SJCRH30 (cell line): ENCODE measurements at regions not wholly inside any gene's neighbourhood (a gene's known extent, or its start where the extent isn't known, plus 50 kb on each side); places are given as distances from the start of the nearest gene placed in this dataset.

Experiments
- DNase-seq, 2 experiments: peaks; one replicate each; pipeline ENCODE4 v3.0.0-alpha.2; 2015 to 2020
- H3K27ac ChIP-seq: fragments of 250-450 bp; sonication (Bioruptor Pico); 2 replicates; pipeline ENCODE4 v1.5.1; 2020; ENCODE audit warnings: mild to moderate bottlenecking, moderate library complexity
- H3K27me3 ChIP-seq: fragments of 250-450 bp; sonication (Bioruptor Pico); 2 replicates; pipeline ENCODE4 v1.5.1; 2020; ENCODE audit warnings: mild to moderate bottlenecking, moderate library complexity
- H3K36me3 ChIP-seq: fragments of 250-450 bp; sonication (Bioruptor Pico); 2 replicates; pipeline ENCODE4 v1.5.1; 2020; ENCODE audit warnings: mild to moderate bottlenecking, moderate library complexity
- H3K4me1 ChIP-seq: fragments of 250-450 bp; sonication (Bioruptor Pico); 2 replicates; pipeline ENCODE4 v1.5.1; 2020; ENCODE audit warnings: mild to moderate bottlenecking, moderate library complexity
- H3K4me3 ChIP-seq: fragments of 250-450 bp; sonication (Bioruptor Pico); 2 replicates; pipeline ENCODE4 v1.5.1; 2020; ENCODE audit warnings: mild to moderate bottlenecking, moderate library complexity
- H3K9me3 ChIP-seq: fragments of 250-450 bp; sonication (Bioruptor Pico); replicated peaks from 2 replicates; pipeline ENCODE4 v1.5.1; 2020; ENCODE audit warnings: mild to moderate bottlenecking, moderate library complexity

- no peak overlapping the region for H3K27ac ChIP-seq
- no peaks in the 10 kb centered on the region for H3K36me3 ChIP-seq
- H3K27me3 ChIP-seq = no peaks in the 10 kb centered on the region
- H3K9me3 ChIP-seq = no peaks in the 10 kb centered on the region; the same call in 1 of the 2 replicates
- H3K4me1 ChIP-seq = peaks cover 3% of the 10 kb centered on the region; the same call in 1 of the 2 replicates
- H3K4me3 ChIP-seq = no peak overlapping the region
- DNase-seq = no peak
These were observed 229.9 kb downstream of the MN1 start for GRCh38 chr22:27571463-27572277.

GRCh38 chr22:27572278-27572666 is 229.3 kb downstream of the MN1 start:
- Histone ChIP-seq H3K27me3 (no peaks in the 10 kb centered on the region), H3K27ac (no peak overlapping the region), H3K4me1 (peaks cover 3% of the 10 kb centered on the region; the same call in 1 of the 2 replicates), H3K36me3 (no peaks in the 10 kb centered on the region), H3K9me3 (no peaks in the 10 kb centered on the region; the same call in 1 of the 2 replicates), H3K4me3 (no peak overlapping the region)
- DNase-seq = no peak

- peaks cover 3% of the 10 kb centered on the region; the same call in 1 of the 2 replicates for H3K4me1 ChIP-seq
- peak overlapping the region; percentile 50 for H3K4me3 ChIP-seq
- peak in 1 of 2 experiments; percentile 41 for DNase-seq
- H3K27me3 ChIP-seq = no peaks in the 10 kb centered on the region
- no peaks in the 10 kb centered on the region; the same call in 1 of the 2 replicates for H3K9me3 ChIP-seq
- no peaks in the 10 kb centered on the region for H3K36me3 ChIP-seq
- H3K27ac ChIP-seq = no peak overlapping the region
These were observed 228.1 kb downstream of the MN1 start for GRCh38 chr22:27573280-27574001.

GRCh38 chr22:27574002-27574366 is 227.6 kb downstream of the MN1 start:
- Histone ChIP-seq H3K9me3 (no peaks in the 10 kb centered on the region; the same call in 1 of the 2 replicates), H3K27me3 (no peaks in the 10 kb centered on the region), H3K4me1 (peaks cover 3% of the 10 kb centered on the region; the same call in 1 of the 2 replicates), H3K27ac (no peak overlapping the region), H3K4me3 (no peak overlapping the region), H3K36me3 (no peaks in the 10 kb centered on the region)
- no peak for DNase-seq

- Histone ChIP-seq H3K27ac (no peak overlapping the region), H3K27me3 (no peaks in the 10 kb centered on the region), H3K4me3 (no peak overlapping the region), H3K4me1 (peaks cover 3% of the 10 kb centered on the region; the same call in 1 of the 2 replicates), H3K9me3 (no peaks in the 10 kb centered on the region; the same call in 1 of the 2 replicates), H3K36me3 (no peaks in the 10 kb centered on the region)
- DNase-seq = no peak
These were observed 226.9 kb downstream of the MN1 start for GRCh38 chr22:27574651-27575050.

- H3K4me1 ChIP-seq = peaks cover 3% of the 10 kb centered on the region; the same call in 1 of the 2 replicates
- no peaks in the 10 kb centered on the region for H3K36me3 ChIP-seq
- no peak for DNase-seq
- H3K4me3 ChIP-seq = no peak overlapping the region
- H3K27me3 ChIP-seq = no peaks in the 10 kb centered on the region
- no peak overlapping the region for H3K27ac ChIP-seq
- no peaks in the 10 kb centered on the region; the same call in 1 of the 2 replicates for H3K9me3 ChIP-seq
These were observed 226.2 kb downstream of the MN1 start for GRCh38 chr22:27575348-27575747.

GRCh38 chr22:27576413-27576812 is 225.1 kb downstream of the MN1 start:
- peaks cover 12% of the 10 kb centered on the region for H3K4me1 ChIP-seq
- H3K27me3 ChIP-seq = no peaks in the 10 kb centered on the region
- no peak for DNase-seq

GRCh38 chr22:27576815-27577573 is 224.6 kb downstream of the MN1 start:
- Histone ChIP-seq H3K9me3 (no peaks in the 10 kb centered on the region; the same call in 1 of the 2 replicates), H3K27ac (peak overlapping the region; percentile 17; the same call in 1 of the 2 replicates), H3K36me3 (no peaks in the 10 kb centered on the region), H3K4me1 (peaks cover 17% of the 10 kb centered on the region), H3K27me3 (no peaks in the 10 kb centered on the region), H3K4me3 (no peak overlapping the region)
- peak; percentile 31 to 48 for DNase-seq

More at GRCh38 chr22:27576413-27576812, 225.1 kb downstream of the MN1 start:
- no peaks in the 10 kb centered on the region; the same call in 1 of the 2 replicates for H3K9me3 ChIP-seq
- H3K36me3 ChIP-seq = no peaks in the 10 kb centered on the region
- H3K4me3 ChIP-seq = no peak overlapping the region
- no peak overlapping the region for H3K27ac ChIP-seq

GRCh38 chr22:27577574-27577969 is 224.0 kb downstream of the MN1 start:
- no peak for DNase-seq
- H3K4me3 ChIP-seq = no peak overlapping the region
- H3K36me3 ChIP-seq = no peaks in the 10 kb centered on the region
- H3K9me3 ChIP-seq = no peaks in the 10 kb centered on the region; the same call in 1 of the 2 replicates
- no peak overlapping the region; the same call in 1 of the 2 replicates for H3K27ac ChIP-seq
- peaks cover 20% of the 10 kb centered on the region for H3K4me1 ChIP-seq
- H3K27me3 ChIP-seq = no peaks in the 10 kb centered on the region

GRCh38 chr22:27578937-27579617 is 222.5 kb downstream of the MN1 start:
- Histone ChIP-seq H3K27ac (no peak overlapping the region), H3K9me3 (no peaks in the 10 kb centered on the region), H3K36me3 (no peaks in the 10 kb centered on the region), H3K27me3 (no peaks in the 10 kb centered on the region), H3K4me3 (no peak overlapping the region), H3K4me1 (peaks cover 16% of the 10 kb centered on the region)
- DNase-seq = no peak

- Histone ChIP-seq H3K36me3 (no peaks in the 10 kb centered on the region), H3K27me3 (no peaks in the 10 kb centered on the region), H3K9me3 (no peaks in the 10 kb centered on the region), H3K4me3 (no peak overlapping the region), H3K4me1 (peaks cover 16% of the 10 kb centered on the region), H3K27ac (no peak overlapping the region)
- DNase-seq = no peak
These were observed 221.2 kb downstream of the MN1 start for GRCh38 chr22:27580311-27580897.

GRCh38 chr22:27581236-27581635 is 220.3 kb downstream of the MN1 start:
- Histone ChIP-seq H3K27ac (peak overlapping the region; percentile 71), H3K4me1 (peaks cover 16% of the 10 kb centered on the region), H3K36me3 (no peaks in the 10 kb centered on the region), H3K9me3 (no peaks in the 10 kb centered on the region), H3K27me3 (no peaks in the 10 kb centered on the region), H3K4me3 (no peak overlapping the region)
- DNase-seq = peak; percentile 65 to 83

- peak; percentile 70 to 84 for DNase-seq
- H3K36me3 ChIP-seq = no peaks in the 10 kb centered on the region
- H3K9me3 ChIP-seq = no peaks in the 10 kb centered on the region
- no peak overlapping the region for H3K4me3 ChIP-seq
- H3K27me3 ChIP-seq = no peaks in the 10 kb centered on the region
- H3K27ac ChIP-seq = peak overlapping the region; percentile 71
- H3K4me1 ChIP-seq = peaks cover 16% of the 10 kb centered on the region
These were observed 219.9 kb downstream of the MN1 start for GRCh38 chr22:27581688-27582087.

GRCh38 chr22:27583856-27584255 is 217.7 kb downstream of the MN1 start:
- DNase-seq = no peak
- no peak overlapping the region for H3K4me3 ChIP-seq
- H3K27ac ChIP-seq = no peak overlapping the region
- H3K4me1 ChIP-seq = peaks cover 16% of the 10 kb centered on the region
- no peaks in the 10 kb centered on the region for H3K9me3 ChIP-seq
- H3K36me3 ChIP-seq = no peaks in the 10 kb centered on the region
- H3K27me3 ChIP-seq = no peaks in the 10 kb centered on the region
